Gastrocnemius medialis (tissue), 4 donors: ENCODE measurements at regions not wholly inside any gene's neighbourhood (a gene's known extent, or its start where the extent isn't known, plus 50 kb on each side); places are given as distances from the start of the nearest gene placed in this dataset.

Experiments used
- ATAC-seq, 2 donors: fragments of 150-250 bp; one replicate each; pipeline ENCODE4 v1.9.1; 2016
- DNase-seq, 2 donors: peaks; one replicate each; pipeline ENCODE4 v3.0.0-alpha.2; 2019
- H3K27ac ChIP-seq, 4 donors: fragments of 200-600 bp; sonication (generic); 1 replicate in 1 of 4; 2 replicates in 3 of 4; pipeline ENCODE4 v1.5.1; 2016 to 2018; ENCODE audit warnings: mild to moderate bottlenecking in 2 of 4, moderate library complexity in 1 of 4
- H3K27me3 ChIP-seq, 3 donors: fragments of 200-600 bp; sonication (generic) in 2 of 3; 1 replicate in 1 of 3; 2 replicates in 2 of 3; pipeline versions ENCODE4 v1.5.1 to v1.6.0; 2016 to 2019; ENCODE audit warnings: mild to moderate bottlenecking in 1 of 3, moderate library complexity in 1 of 3
- H3K36me3 ChIP-seq, 2 donors: fragments of 200-600 bp; sonication (generic) in 1 of 2; one replicate each; pipeline ENCODE4 v1.5.1; 2017 to 2018
- H3K4me1 ChIP-seq, 2 donors: fragments of 200-600 bp; sonication (generic) in 1 of 2; one replicate each; pipeline ENCODE4 v1.5.1; 2016 to 2017; ENCODE audit warnings: mild to moderate bottlenecking in 2 of 2
- H3K4me3 ChIP-seq, 4 donors: fragments of 200-600 bp; sonication (generic) in 3 of 4; 1 replicate in 1 of 4; 2 replicates in 3 of 4; pipeline ENCODE4 v1.5.1; 2016 to 2019; ENCODE audit warnings: mild to moderate bottlenecking in 2 of 4
- H3K9me3 ChIP-seq, 3 donors: fragments of 200-600 bp; sonication (generic) in 2 of 3; 1 replicate in 1 of 3; 2 replicates in 2 of 3; pipeline ENCODE4 v1.5.1; 2016 to 2019
- POLR2A ChIP-seq, 2 donors: fragments of 450-650 bp; IDR thresholded peaks; one replicate each; pipeline ENCODE4 v1.6.1; 2017; ENCODE audit warnings: antibody characterized with exemption in 2 of 2, mild to moderate bottlenecking in 2 of 2, moderate library complexity in 2 of 2
- in situ Hi-C, 4 donors: fragments of 200-750 bp; cut with MboI; loops; one replicate each; pipeline versions ENCODE4 v1.15.0 to v1.8.0; 2017; ENCODE audit warnings: low sequenced_read_pairs in 4 of 4
- intact Hi-C: fragments of 100-400 bp; cut with DNase I; formaldehyde crosslinking; loops from one replicate; pipeline ENCODE4 v1.15.1; 2023; ENCODE audit warnings: low total_unique reads
- TF ChIP-seq, protein P1 (sequence below), 5 experiments: fragments of 450-650 bp in 3 of 5; fragments of 200-600 bp in 2 of 5; sonication (generic) in 2 of 5; IDR thresholded peaks in 4 of 5; conservative IDR thresholded peaks in 1 of 5; 1 replicate in 4 of 5; 2 replicates in 1 of 5; pipeline ENCODE4 v1.5.1; 2016 to 2019; ENCODE audit warnings: antibody characterized with exemption in 5 of 5, mild to moderate bottlenecking in 3 of 5, moderate library complexity in 3 of 5

DNA sequence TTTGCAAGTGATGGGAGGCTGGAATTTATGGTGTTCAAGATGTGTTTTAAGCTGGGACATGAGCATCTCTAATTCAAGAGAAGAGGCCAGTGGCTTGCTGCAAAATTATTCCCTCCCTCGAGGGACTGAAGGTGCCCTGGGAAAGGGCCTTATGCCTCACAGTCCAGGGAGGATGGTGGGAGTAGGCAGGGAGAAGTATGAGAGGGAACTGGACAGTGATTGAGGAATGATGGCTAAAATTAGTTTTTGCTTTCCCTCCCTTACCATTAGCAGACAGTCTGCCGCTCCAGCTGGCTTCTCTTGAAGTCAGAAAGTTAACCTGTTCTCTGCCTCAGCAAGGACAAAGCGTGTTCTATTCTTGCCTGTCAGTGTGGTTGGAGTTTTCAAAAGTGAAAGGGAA lies 139.8 kb upstream of the SEMA6D start:
- Histone ChIP-seq H3K36me3 (no peaks in the 10 kb centered on the region), H3K27me3 (no peaks in the 10 kb centered on the region), H3K27ac (no peak overlapping the region), H3K9me3 (no peaks in the 10 kb centered on the region), H3K4me1 (no peaks in the 10 kb centered on the region), H3K4me3 (no peak overlapping the region)
- intact Hi-C loops (no loop called here), in situ Hi-C loops (no loop called here)
- ATAC-seq (no peak), DNase-seq (no peak)
- TF ChIP-seq POLR2A (IDR thresholded peaks at IDR 0.05), result no peak
- TF ChIP-seq, protein P1, sequence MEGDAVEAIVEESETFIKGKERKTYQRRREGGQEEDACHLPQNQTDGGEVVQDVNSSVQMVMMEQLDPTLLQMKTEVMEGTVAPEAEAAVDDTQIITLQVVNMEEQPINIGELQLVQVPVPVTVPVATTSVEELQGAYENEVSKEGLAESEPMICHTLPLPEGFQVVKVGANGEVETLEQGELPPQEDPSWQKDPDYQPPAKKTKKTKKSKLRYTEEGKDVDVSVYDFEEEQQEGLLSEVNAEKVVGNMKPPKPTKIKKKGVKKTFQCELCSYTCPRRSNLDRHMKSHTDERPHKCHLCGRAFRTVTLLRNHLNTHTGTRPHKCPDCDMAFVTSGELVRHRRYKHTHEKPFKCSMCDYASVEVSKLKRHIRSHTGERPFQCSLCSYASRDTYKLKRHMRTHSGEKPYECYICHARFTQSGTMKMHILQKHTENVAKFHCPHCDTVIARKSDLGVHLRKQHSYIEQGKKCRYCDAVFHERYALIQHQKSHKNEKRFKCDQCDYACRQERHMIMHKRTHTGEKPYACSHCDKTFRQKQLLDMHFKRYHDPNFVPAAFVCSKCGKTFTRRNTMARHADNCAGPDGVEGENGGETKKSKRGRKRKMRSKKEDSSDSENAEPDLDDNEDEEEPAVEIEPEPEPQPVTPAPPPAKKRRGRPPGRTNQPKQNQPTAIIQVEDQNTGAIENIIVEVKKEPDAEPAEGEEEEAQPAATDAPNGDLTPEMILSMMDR (IDR thresholded peaks at IDR 0.05 in 4 of 5, conservative IDR thresholded peaks at IDR 0.05 in 1 of 5), result no peak

DNA sequence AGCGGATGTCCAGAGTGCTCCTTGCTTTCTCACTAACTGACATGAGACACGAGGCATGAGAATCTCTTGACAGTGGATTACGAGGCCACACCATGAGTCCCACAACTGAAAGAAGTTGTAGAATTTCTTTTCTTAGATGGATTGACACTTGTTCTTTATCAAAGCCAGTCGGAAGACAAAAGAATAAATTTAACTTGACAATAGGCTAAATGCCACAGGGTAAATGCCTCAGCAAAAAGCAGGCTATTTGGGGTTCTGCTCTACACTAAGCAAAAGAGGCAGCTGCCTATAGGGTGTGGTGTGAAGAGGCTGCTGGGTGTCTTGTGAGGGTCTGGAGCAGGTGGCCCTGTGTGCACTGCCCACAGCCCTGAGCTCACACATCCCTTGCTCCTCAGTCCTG lies 135.1 kb upstream of the SEMA6D start:
- no peaks in the 10 kb centered on the region for H3K4me1 ChIP-seq
- H3K27ac ChIP-seq, result no peak overlapping the region
- TF ChIP-seq, protein P1 (IDR thresholded peaks at IDR 0.05 in 4 of 5, conservative IDR thresholded peaks at IDR 0.05 in 1 of 5), result no peak
- TF ChIP-seq POLR2A (IDR thresholded peaks at IDR 0.05), result no peak
- DNase-seq (no peak), ATAC-seq (no peak)
- in situ Hi-C loops, result no loop called here
- no peaks in the 10 kb centered on the region for H3K27me3 ChIP-seq
- intact Hi-C loops, result no loop called here
- no peaks in the 10 kb centered on the region for H3K36me3 ChIP-seq
- no peak overlapping the region for H3K4me3 ChIP-seq
- no peaks in the 10 kb centered on the region for H3K9me3 ChIP-seq

DNA sequence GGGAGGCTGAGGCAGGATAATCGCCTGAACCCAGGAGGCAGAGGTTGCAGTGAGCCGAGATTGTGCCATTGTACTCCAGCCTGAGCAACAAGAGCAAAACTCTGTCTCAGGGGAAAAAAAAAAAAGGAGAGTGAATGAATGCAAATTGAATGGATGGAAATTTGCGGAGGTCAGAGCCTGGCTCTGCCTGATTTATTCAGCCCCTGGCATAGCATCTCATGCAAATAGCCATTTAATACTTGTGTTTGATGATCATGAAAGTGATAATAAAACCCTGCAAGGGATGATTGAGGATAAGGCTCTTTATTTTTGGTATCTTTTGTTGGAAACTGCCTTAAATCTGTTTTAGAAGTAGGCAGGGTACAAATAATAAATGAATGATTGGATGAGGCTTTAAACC lies 133.0 kb upstream of the SEMA6D start:
- Histone ChIP-seq H3K9me3 (no peaks in the 10 kb centered on the region), H3K36me3 (no peaks in the 10 kb centered on the region), H3K27ac (no peak overlapping the region), H3K4me3 (no peak overlapping the region), H3K4me1 (no peaks in the 10 kb centered on the region), H3K27me3 (no peaks in the 10 kb centered on the region)
- no peak for ATAC-seq
- in situ Hi-C loops (no loop called here), intact Hi-C loops (no loop called here)
- TF ChIP-seq, protein P1 (IDR thresholded peaks at IDR 0.05 in 4 of 5, conservative IDR thresholded peaks at IDR 0.05 in 1 of 5), result no peak
- TF ChIP-seq POLR2A (IDR thresholded peaks at IDR 0.05), result no peak
- DNase-seq, result no peak

DNA sequence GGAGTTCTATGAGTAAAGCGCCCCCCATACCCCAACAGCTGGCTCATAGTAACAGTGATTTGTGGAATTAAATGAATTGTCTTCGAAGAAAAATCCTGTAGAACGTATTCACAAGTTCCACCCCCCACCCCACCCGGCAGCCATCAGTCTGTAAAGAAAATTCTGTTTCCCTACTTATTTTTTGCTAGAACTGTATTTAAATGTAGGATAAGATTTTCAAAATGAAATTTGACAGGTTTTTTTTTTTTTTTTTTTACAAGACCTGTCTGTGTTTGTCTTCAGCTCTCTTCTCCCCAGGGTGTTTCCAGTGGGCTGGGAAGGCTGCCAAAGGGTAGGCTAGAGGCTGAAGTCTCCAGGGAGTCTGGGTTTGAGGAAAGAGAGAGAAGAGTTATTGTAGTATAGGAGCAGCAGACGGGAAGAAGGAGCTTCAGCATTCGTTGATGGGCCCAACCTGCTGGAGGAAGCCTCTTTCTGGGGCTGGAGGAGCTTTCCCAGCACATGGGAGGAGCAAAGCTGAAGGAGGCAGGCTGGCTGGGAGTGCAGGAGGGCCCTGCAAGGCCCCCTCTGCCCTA lies 130.6 kb upstream of the SEMA6D start:
- H3K4me3 ChIP-seq, result no peak overlapping the region
- TF ChIP-seq, protein P1 (IDR thresholded peaks at IDR 0.05 in 4 of 5, conservative IDR thresholded peaks at IDR 0.05 in 1 of 5), result no peak
- no peak for TF ChIP-seq POLR2A (IDR thresholded peaks at IDR 0.05)
- H3K4me1 ChIP-seq, result no peaks in the 10 kb centered on the region
- H3K27ac ChIP-seq, result no peak overlapping the region
- in situ Hi-C loops, result no loop called here
- no peak for DNase-seq
- H3K9me3 ChIP-seq, result no peaks in the 10 kb centered on the region
- intact Hi-C loops, result no loop called here
- H3K27me3 ChIP-seq, result no peaks in the 10 kb centered on the region
- no peak for ATAC-seq
- H3K36me3 ChIP-seq, result no peaks in the 10 kb centered on the region
